Large intestine (tissue), 3 donors: ENCODE measurements at regions not wholly inside any gene's neighbourhood (a gene's known extent, or its start where the extent isn't known, plus 50 kb on each side); places are given as distances from the start of the nearest gene placed in this dataset.

Source experiments
- DNase-seq, 2 donors: peaks; one replicate each; pipeline versions ENCODE4 v3.0.0 to v3.0.0-alpha.2; 2013
- H3K27ac ChIP-seq: one replicate; pipeline ENCODE4 v1.5.1; 2013; ENCODE audit warnings: low read length
- H3K27me3 ChIP-seq: 2 replicates; pipeline ENCODE4 v1.6.1; 2013; ENCODE audit warnings: low read length; ENCODE audit not compliant: control insufficient read depth, insufficient read depth
- H3K36me3 ChIP-seq: 2 replicates; pipeline ENCODE4 v1.6.1; 2013; ENCODE audit warnings: low read length; ENCODE audit not compliant: control insufficient read depth, insufficient read depth
- H3K4me1 ChIP-seq: one replicate; pipeline ENCODE4 v1.6.1; 2013; ENCODE audit warnings: low read length; ENCODE audit not compliant: control insufficient read depth, insufficient read depth
- H3K4me3 ChIP-seq: one replicate; pipeline ENCODE4 v1.5.1; 2013; ENCODE audit warnings: low read length
- H3K9me3 ChIP-seq: one replicate; pipeline ENCODE4 v1.6.1; 2013; ENCODE audit warnings: mild to moderate bottlenecking, low read depth, low read length, moderate library complexity; ENCODE audit not compliant: control insufficient read depth
- WGBS: methylation state at CpG from one replicate; pipeline ENCODE4 v1.1.5; 2013; ENCODE audit warnings: low lambda C conversion rate; ENCODE audit not compliant: insufficient coverage; 5-methylcytosine and 5-hydroxymethylcytosine counted together

DNA sequence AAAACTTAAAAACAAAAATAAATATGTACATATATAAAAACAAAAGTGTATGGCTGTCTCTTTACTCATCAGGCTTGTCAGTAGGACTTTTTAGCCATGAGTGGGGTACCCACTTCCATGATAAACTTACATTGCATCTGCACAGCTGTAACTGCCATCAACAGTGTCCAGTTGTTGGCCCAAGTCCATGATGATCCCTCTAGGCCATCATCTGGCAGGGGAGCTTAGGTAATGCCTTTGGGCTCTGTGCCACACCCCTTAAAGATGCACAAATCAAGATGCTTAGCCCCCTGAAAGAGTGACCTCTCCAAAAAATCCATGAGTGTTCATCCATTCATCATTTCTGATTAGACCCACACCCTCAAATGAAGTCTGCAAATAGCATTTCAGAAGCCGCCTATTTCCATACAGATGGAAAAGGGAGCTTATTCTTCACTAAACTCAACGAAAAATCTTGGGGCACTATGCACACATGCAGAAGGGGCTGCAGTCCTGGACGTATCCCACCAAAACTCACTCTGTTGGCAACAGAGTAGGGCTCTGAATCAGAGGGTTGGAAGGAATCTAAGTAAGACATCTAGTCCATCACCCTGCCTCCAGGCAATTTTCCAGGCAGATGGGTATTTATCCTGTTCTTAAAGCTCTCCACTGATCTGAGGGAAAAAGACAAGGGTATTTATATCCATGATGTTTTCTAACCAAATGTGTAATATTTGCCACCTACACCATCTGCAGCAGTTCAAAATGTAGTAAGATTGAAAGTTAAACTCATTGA, 691.0 kb downstream of the ZEB2 start:
- Histone ChIP-seq H3K4me3 (no peak overlapping the region), H3K9me3 (no peaks in the 10 kb centered on the region), H3K27me3 (no peaks in the 10 kb centered on the region), H3K27ac (no peak overlapping the region), H3K4me1 (no peaks in the 10 kb centered on the region), H3K36me3 (no peaks in the 10 kb centered on the region)
- no peak for DNase-seq
- WGBS = 100% methylated on average over 1 of the region's 3 CpGs

DNA sequence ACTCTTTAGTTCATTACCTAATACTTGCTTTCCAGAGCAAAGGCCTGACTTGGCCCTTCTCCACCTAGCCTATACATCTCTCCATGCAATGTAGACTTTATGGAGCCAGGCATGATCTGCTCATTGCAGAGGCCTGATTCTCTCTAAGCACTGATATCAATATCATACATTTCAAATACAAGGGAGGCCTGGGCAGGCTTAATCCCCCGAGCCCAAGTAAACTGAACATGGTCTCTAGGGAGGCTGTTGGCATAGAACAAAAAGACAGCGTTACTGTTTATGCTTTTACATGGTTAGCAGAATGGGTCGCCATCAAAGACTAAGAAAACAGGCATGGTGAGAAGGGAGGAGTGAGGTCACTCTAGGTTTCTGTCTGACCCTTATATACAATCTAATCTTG, 695.1 kb downstream of the ZEB2 start:
- 80% methylated on average over 1 of the region's 3 CpGs for WGBS
- Histone ChIP-seq H3K9me3 (no peaks in the 10 kb centered on the region), H3K27me3 (no peaks in the 10 kb centered on the region)

GRCh38 chr2:143823876-143824275, 694.7 kb downstream of the ARHGAP15 start:
- no peak for DNase-seq
- no CpG with 5 or more reads among the region's 2 CpGs for whole genome bisulfite sequencing
- H3K36me3 ChIP-seq = no peaks in the 10 kb centered on the region
- no peak overlapping the region for H3K27ac ChIP-seq
- no peaks in the 10 kb centered on the region for H3K9me3 ChIP-seq
- H3K4me3 ChIP-seq = no peak overlapping the region
- H3K27me3 ChIP-seq = no peaks in the 10 kb centered on the region
- H3K4me1 ChIP-seq = no peaks in the 10 kb centered on the region

More for the DNA sequence above, 695.1 kb downstream of the ZEB2 start:
- H3K4me3 ChIP-seq = no peak overlapping the region
- DNase-seq = no peak
- no peak overlapping the region for H3K27ac ChIP-seq
- H3K36me3 ChIP-seq = no peaks in the 10 kb centered on the region
- H3K4me1 ChIP-seq = no peaks in the 10 kb centered on the region

DNA sequence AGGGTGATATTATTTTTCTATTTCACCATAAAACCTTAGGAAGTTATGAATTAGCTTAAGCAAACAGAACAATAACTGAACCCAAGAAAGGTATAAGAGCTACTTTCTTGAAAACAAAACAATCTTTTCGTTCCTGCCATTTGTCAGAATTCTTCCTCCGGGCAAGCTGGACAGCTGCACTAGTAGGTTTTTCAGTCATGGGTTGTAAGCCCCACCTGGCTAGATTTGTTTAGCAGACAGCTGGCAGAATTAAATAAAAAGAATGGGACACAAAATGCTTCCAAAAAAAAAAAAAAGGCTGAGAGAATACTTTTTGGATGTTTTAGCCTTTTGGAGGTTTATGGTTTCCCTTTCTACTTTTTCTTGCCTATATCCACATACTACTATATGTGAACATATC, 694.1 kb downstream of the ARHGAP15 start:
- no CpG with 5 or more reads among the region's 2 CpGs for WGBS
- DNase-seq = no peak

GRCh38 chr2:143822736-143823135, 693.5 kb downstream of the ARHGAP15 start:
- H3K4me1 ChIP-seq = no peaks in the 10 kb centered on the region
- no peak for DNase-seq
- no peaks in the 10 kb centered on the region for H3K27me3 ChIP-seq
- no peak overlapping the region for H3K4me3 ChIP-seq
- WGBS = no CpG with 5 or more reads among the region's 8 CpGs
- no peaks in the 10 kb centered on the region for H3K36me3 ChIP-seq
- no peak overlapping the region for H3K27ac ChIP-seq
- H3K9me3 ChIP-seq = no peaks in the 10 kb centered on the region

More for the DNA sequence above, 694.1 kb downstream of the ARHGAP15 start:
- no peak overlapping the region for H3K4me3 ChIP-seq
- no peaks in the 10 kb centered on the region for H3K4me1 ChIP-seq
- H3K27me3 ChIP-seq = no peaks in the 10 kb centered on the region
- no peaks in the 10 kb centered on the region for H3K9me3 ChIP-seq
- no peak overlapping the region for H3K27ac ChIP-seq
- no peaks in the 10 kb centered on the region for H3K36me3 ChIP-seq

DNA sequence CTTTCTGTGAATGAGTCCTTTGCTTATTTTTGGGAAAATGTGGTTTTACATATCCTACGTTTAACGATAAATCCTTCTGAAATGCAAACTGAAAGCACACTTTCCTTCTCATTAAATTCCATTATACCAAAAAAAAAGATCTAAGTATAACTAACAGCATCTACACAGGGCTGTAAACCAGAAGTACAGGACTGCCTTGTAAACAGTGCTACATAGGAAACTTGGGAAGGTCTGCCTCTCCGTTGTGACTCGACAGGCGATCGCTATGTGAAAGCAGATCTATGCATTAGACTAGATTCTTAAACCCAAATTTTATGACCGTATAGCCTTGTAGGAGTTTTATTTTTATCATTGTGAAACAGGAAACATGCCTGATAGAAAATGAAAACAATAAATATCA, 690.5 kb downstream of the ARHGAP15 start:
- WGBS = no CpG with 5 or more reads among the region's 7 CpGs
- no peak overlapping the region for H3K4me3 ChIP-seq
- H3K27ac ChIP-seq = no peak overlapping the region
- DNase-seq = no peak
- no peaks in the 10 kb centered on the region for H3K4me1 ChIP-seq
- H3K27me3 ChIP-seq = no peaks in the 10 kb centered on the region
- no peaks in the 10 kb centered on the region for H3K36me3 ChIP-seq
- H3K9me3 ChIP-seq = no peaks in the 10 kb centered on the region

DNA sequence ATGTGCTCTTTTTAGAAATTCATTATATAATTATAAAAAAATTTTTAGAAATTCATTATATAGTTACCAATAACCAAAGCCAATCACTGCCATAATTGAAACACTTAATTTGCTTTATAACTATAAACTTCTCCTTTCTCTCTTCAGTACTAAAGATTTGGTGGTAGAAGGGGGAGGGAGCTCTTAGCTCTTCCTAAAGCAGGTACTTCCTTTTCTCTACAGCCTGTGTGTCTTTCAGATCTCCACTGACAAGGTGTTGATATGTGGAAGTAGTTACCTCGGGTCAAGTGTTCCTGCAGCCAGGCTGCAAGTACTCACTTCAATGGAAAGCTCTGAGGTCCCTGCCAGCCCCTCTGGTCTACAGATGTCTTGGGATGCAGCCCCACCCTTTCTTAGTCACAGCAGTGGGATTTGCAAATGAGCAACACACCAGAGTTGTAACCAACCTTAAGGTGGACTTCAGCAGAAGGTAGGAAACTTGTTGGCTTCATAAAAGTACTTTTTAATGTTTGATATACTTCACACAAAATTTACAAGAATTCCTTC, 690.0 kb downstream of the ARHGAP15 start:
- Histone ChIP-seq H3K36me3 (no peaks in the 10 kb centered on the region), H3K27ac (no peak overlapping the region), H3K9me3 (no peaks in the 10 kb centered on the region), H3K4me3 (no peak overlapping the region), H3K27me3 (no peaks in the 10 kb centered on the region), H3K4me1 (no peaks in the 10 kb centered on the region)
- WGBS = no CpG with 5 or more reads among the region's 1 CpG
- DNase-seq = no peak
